ENCODE measurements at regions not wholly inside any gene's neighbourhood (a gene's known extent, or its start where the extent isn't known, plus 50 kb on each side); places are given as distances from the start of the nearest gene placed in this dataset.

GRCh38 chr21:28811860-28812259 lies 180.8 kb downstream of the LTN1 start:
- no peak for TF ChIP-seq CTCF (IDR thresholded peaks at IDR 0.05; ENCODE audit: extremely low read depth, low read depth, low read length)

GRCh38 chr21:28810826-28811524 lies 181.7 kb downstream of the LTN1 start:
- Histone ChIP-seq H3K4me1 (ENCODE audit: insufficient read depth, low read length) (peaks cover 7% of the 10 kb centered on the region), H3K27me3 (ENCODE audit: insufficient read depth, low read length) (no peaks in the 10 kb centered on the region), H3K36me3 (ENCODE audit: insufficient read depth, low read length) (no peaks in the 10 kb centered on the region), H3K4me3 (ENCODE audit: insufficient read depth, low read length) (no peak overlapping the region), H2AFZ (ENCODE audit: low read length) (no peak overlapping the region), H4K20me1 (ENCODE audit: insufficient read depth, low read length) (no peaks in the 10 kb centered on the region), H3K79me2 (ENCODE audit: insufficient read depth, low read length) (no peaks in the 10 kb centered on the region), H3K4me2 (ENCODE audit: insufficient read depth, low read length) (no peak overlapping the region), H3K27ac (ENCODE audit: low read depth, low read length) (no peak overlapping the region), H3K9me3 (ENCODE audit: low read depth, low read length) (no peaks in the 10 kb centered on the region)
- no peak for TF ChIP-seq CTCF (IDR thresholded peaks at IDR 0.05; ENCODE audit: extremely low read depth, low read depth, low read length)
- DNase-seq (ENCODE audit: insufficient read length, low spot score, missing footprints) = no peak

More at GRCh38 chr21:28811860-28812259, 180.8 kb downstream of the LTN1 start:
- no peak overlapping the region for H3K4me3 ChIP-seq (ENCODE audit: insufficient read depth, low read length)
- no peaks in the 10 kb centered on the region for H3K9me3 ChIP-seq (ENCODE audit: low read depth, low read length)
- no peak overlapping the region for H3K4me2 ChIP-seq (ENCODE audit: insufficient read depth, low read length)
- no peaks in the 10 kb centered on the region for H3K27me3 ChIP-seq (ENCODE audit: insufficient read depth, low read length)
- H3K36me3 ChIP-seq (ENCODE audit: insufficient read depth, low read length) = no peaks in the 10 kb centered on the region
- no peaks in the 10 kb centered on the region for H3K79me2 ChIP-seq (ENCODE audit: insufficient read depth, low read length)
- H3K27ac ChIP-seq (ENCODE audit: low read depth, low read length) = no peak overlapping the region
- H3K4me1 ChIP-seq (ENCODE audit: insufficient read depth, low read length) = no peaks in the 10 kb centered on the region
- no peaks in the 10 kb centered on the region for H4K20me1 ChIP-seq (ENCODE audit: insufficient read depth, low read length)
- no peak for DNase-seq (ENCODE audit: insufficient read length, low spot score, missing footprints)
- no peak overlapping the region for H2AFZ ChIP-seq (ENCODE audit: low read length)

- Histone ChIP-seq H2AFZ (ENCODE audit: low read length) (no peak overlapping the region), H3K4me1 (ENCODE audit: insufficient read depth, low read length) (peaks cover 12% of the 10 kb centered on the region), H3K27ac (ENCODE audit: low read depth, low read length) (peak overlapping the region; percentile 60), H4K20me1 (ENCODE audit: insufficient read depth, low read length) (no peaks in the 10 kb centered on the region), H3K4me2 (ENCODE audit: insufficient read depth, low read length) (peak overlapping the region; percentile 33), H3K27me3 (ENCODE audit: insufficient read depth, low read length) (no peaks in the 10 kb centered on the region), H3K36me3 (ENCODE audit: insufficient read depth, low read length) (no peaks in the 10 kb centered on the region), H3K79me2 (ENCODE audit: insufficient read depth, low read length) (no peaks in the 10 kb centered on the region), H3K4me3 (ENCODE audit: insufficient read depth, low read length) (no peak overlapping the region), H3K9me3 (ENCODE audit: low read depth, low read length) (no peaks in the 10 kb centered on the region)
- TF ChIP-seq CTCF (IDR thresholded peaks at IDR 0.05; ENCODE audit: extremely low read depth, low read depth, low read length) = no peak
- DNase-seq (ENCODE audit: insufficient read length, low spot score, missing footprints) = peak; percentile 66
Measured at GRCh38 chr21:28805885-28806284, 186.8 kb downstream of the LTN1 start.

GRCh38 chr21:28804089-28804670 lies 188.5 kb downstream of the LTN1 start:
- no peaks in the 10 kb centered on the region for H3K9me3 ChIP-seq (ENCODE audit: low read depth, low read length)
- H3K27ac ChIP-seq (ENCODE audit: low read depth, low read length) = no peak overlapping the region
- no peaks in the 10 kb centered on the region for H3K79me2 ChIP-seq (ENCODE audit: insufficient read depth, low read length)
- H3K4me1 ChIP-seq (ENCODE audit: insufficient read depth, low read length) = peaks cover 12% of the 10 kb centered on the region
- no peak for TF ChIP-seq CTCF (IDR thresholded peaks at IDR 0.05; ENCODE audit: extremely low read depth, low read depth, low read length)
- no peaks in the 10 kb centered on the region for H4K20me1 ChIP-seq (ENCODE audit: insufficient read depth, low read length)
- no peak overlapping the region for H3K4me3 ChIP-seq (ENCODE audit: insufficient read depth, low read length)
- H3K36me3 ChIP-seq (ENCODE audit: insufficient read depth, low read length) = no peaks in the 10 kb centered on the region
- DNase-seq (ENCODE audit: insufficient read length, low spot score, missing footprints) = no peak
- H3K27me3 ChIP-seq (ENCODE audit: insufficient read depth, low read length) = no peaks in the 10 kb centered on the region
- no peak overlapping the region for H3K4me2 ChIP-seq (ENCODE audit: insufficient read depth, low read length)
- no peak overlapping the region for H2AFZ ChIP-seq (ENCODE audit: low read length)

All from osteoblast (primary cell).